HEK293 (cell line): ENCODE measurements at regions not wholly inside any gene's neighbourhood (a gene's known extent, or its start where the extent isn't known, plus 50 kb on each side); places are given as distances from the start of the nearest gene placed in this dataset.

Source experiments
- CTCF ChIA-PET: fragments of 350-600 bp; formaldehyde crosslinking; extraction: SDS; loops from one replicate; lab custom pipeline; 2021; ENCODE audit warnings: antibody characterized with exemption; lab: Yijun Ruan, JAX
- POLR2A ChIA-PET: fragments of 300-600 bp; formaldehyde crosslinking; extraction: SDS; loops from one replicate; lab custom pipeline; 2020; ENCODE audit warnings: antibody characterized with exemption, inconsistent platforms; lab: Yijun Ruan, JAX
- H3K27ac ChIP-seq: fragments of 200-500 bp; sonication (Bioruptor generic); 2 replicates; pipeline ENCODE4 v1.5.1; 2014; ENCODE audit warnings: low read depth, low read length, control low read depth, inconsistent platforms; ENCODE audit errors: extremely low read depth
- H3K36me3 ChIP-seq, 2 experiments: fragments of 200-500 bp in 1 of 2; sonication (Bioruptor generic) in 1 of 2; 1 replicate in 1 of 2; 2 replicates in 1 of 2; pipeline ENCODE4 v1.5.1; 2014 to 2017; ENCODE audit warnings: inconsistent platforms in 2 of 2, low read length in 2 of 2; ENCODE audit not compliant: control insufficient read depth in 2 of 2, insufficient read depth in 1 of 2
- H3K4me1 ChIP-seq: fragments of 200-500 bp; sonication (Bioruptor generic); 2 replicates; pipeline ENCODE4 v1.5.1; 2014; ENCODE audit warnings: mild to moderate bottlenecking, low read length, inconsistent platforms; ENCODE audit not compliant: control insufficient read depth, insufficient read depth
- H3K4me3 ChIP-seq: 2 replicates; pipeline ENCODE4 v1.5.1; 2011; ENCODE audit warnings: low read depth, mild to moderate bottlenecking, control low read depth, low read length, moderate library complexity
- H3K9me3 ChIP-seq: fragments of 200-500 bp; sonication (Bioruptor generic); 2 replicates; pipeline ENCODE4 v1.5.1; 2014; ENCODE audit warnings: low read depth, low read length, inconsistent platforms; ENCODE audit not compliant: control insufficient read depth, insufficient read depth
- HOXA7 ChIP-seq: sonication (generic); formaldehyde crosslinking; IDR thresholded peaks from 2 replicates; pipeline ENCODE4 v1.8.1; 2022; ENCODE audit warnings: missing genetic modification reagents, borderline replicate concordance
- KLF16 ChIP-seq: fragments of 450-650 bp; formaldehyde crosslinking; IDR thresholded peaks from 2 replicates; pipeline ENCODE4 v1.5.1; 2017; ENCODE audit warnings: missing biosample characterization, missing genetic modification characterization
- OVOL3 ChIP-seq: fragments of 450-650 bp; formaldehyde crosslinking; IDR thresholded peaks from 2 replicates; pipeline ENCODE4 v1.5.1; 2016; ENCODE audit warnings: missing biosample characterization, missing genetic modification characterization
- WT1 ChIP-seq: fragments of 450-650 bp; formaldehyde crosslinking; IDR thresholded peaks from 2 replicates; pipeline ENCODE4 v1.5.1; 2016; ENCODE audit warnings: missing biosample characterization, missing genetic modification characterization
- ZNF112 ChIP-seq: fragments of 450-650 bp; formaldehyde crosslinking; IDR thresholded peaks from 2 replicates; pipeline ENCODE4 v1.5.0; 2017; ENCODE audit warnings: missing biosample characterization, missing genetic modification characterization
- ZNF19 ChIP-seq: fragments of 450-650 bp; formaldehyde crosslinking; IDR thresholded peaks from 2 replicates; pipeline ENCODE4; 2016; ENCODE audit warnings: missing biosample characterization, missing genetic modification characterization, low read depth
- ZNF394 ChIP-seq: fragments of 450-650 bp; formaldehyde crosslinking; IDR thresholded peaks from 2 replicates; pipeline ENCODE4 v1.5.1; 2016; ENCODE audit warnings: missing biosample characterization, missing genetic modification characterization, mild to moderate bottlenecking, moderate library complexity, borderline replicate concordance
- ZNF433 ChIP-seq: fragments of 450-650 bp; formaldehyde crosslinking; IDR thresholded peaks from 2 replicates; pipeline ENCODE4 v1.5.1; 2016; ENCODE audit warnings: missing biosample characterization, missing genetic modification characterization, low read depth
- ZNF48 ChIP-seq: fragments of 450-650 bp; formaldehyde crosslinking; IDR thresholded peaks from 2 replicates; pipeline ENCODE4 v1.5.1; 2016; ENCODE audit warnings: missing biosample characterization, missing genetic modification characterization
- ZNF544 ChIP-seq: fragments of 450-650 bp; formaldehyde crosslinking; IDR thresholded peaks from 2 replicates; pipeline ENCODE4 v1.5.0; 2017; ENCODE audit warnings: missing biosample characterization, missing genetic modification characterization
- ZNF548 ChIP-seq: fragments of 450-650 bp; formaldehyde crosslinking; IDR thresholded peaks from 2 replicates; pipeline ENCODE4 v1.5.1; 2016; ENCODE audit warnings: missing biosample characterization, missing genetic modification characterization
- ZNF621 ChIP-seq: fragments of 450-650 bp; formaldehyde crosslinking; IDR thresholded peaks from 2 replicates; pipeline ENCODE4 v1.5.1; 2017; ENCODE audit warnings: missing biosample characterization, missing genetic modification characterization
- ZXDB ChIP-seq: fragments of 450-650 bp; formaldehyde crosslinking; IDR thresholded peaks from 2 replicates; pipeline ENCODE4 v1.5.1; 2016; ENCODE audit warnings: missing biosample characterization, missing genetic modification characterization
- TF ChIP-seq, protein P1 (sequence below): fragments of 450-650 bp; formaldehyde crosslinking; IDR thresholded peaks from 2 replicates; pipeline ENCODE4 v1.5.1; 2017; ENCODE audit warnings: missing biosample characterization, missing genetic modification characterization
- TF ChIP-seq, protein P2 (sequence below): fragments of 450-650 bp; formaldehyde crosslinking; IDR thresholded peaks from 2 replicates; pipeline ENCODE4 v1.5.1; 2016; ENCODE audit warnings: missing biosample characterization, missing genetic modification characterization
- TF ChIP-seq, protein P3 (sequence below): fragments of 450-650 bp; formaldehyde crosslinking; IDR thresholded peaks from 2 replicates; pipeline ENCODE4; 2016; ENCODE audit warnings: missing biosample characterization, missing genetic modification characterization
- TF ChIP-seq, protein P4 (sequence below): fragments of 450-650 bp; formaldehyde crosslinking; IDR thresholded peaks from 2 replicates; pipeline ENCODE4 v1.5.1; 2017; ENCODE audit warnings: missing biosample characterization, missing genetic modification characterization
- TF ChIP-seq, protein P5 (sequence below): fragments of 450-650 bp; formaldehyde crosslinking; IDR thresholded peaks from 2 replicates; pipeline ENCODE4 v1.5.1; 2016; ENCODE audit warnings: missing biosample characterization, missing genetic modification characterization, low read depth
- TF ChIP-seq, protein P6 (sequence below): fragments of 450-650 bp; formaldehyde crosslinking; conservative IDR thresholded peaks from 2 replicates; pipeline ENCODE4 v1.5.1; 2016; ENCODE audit warnings: low read depth, missing biosample characterization, missing genetic modification characterization
- TF ChIP-seq, protein P7 (sequence below): fragments of 450-650 bp; formaldehyde crosslinking; IDR thresholded peaks from 2 replicates; pipeline ENCODE4 v1.5.1; 2016; ENCODE audit warnings: missing biosample characterization, missing genetic modification characterization

DNA sequence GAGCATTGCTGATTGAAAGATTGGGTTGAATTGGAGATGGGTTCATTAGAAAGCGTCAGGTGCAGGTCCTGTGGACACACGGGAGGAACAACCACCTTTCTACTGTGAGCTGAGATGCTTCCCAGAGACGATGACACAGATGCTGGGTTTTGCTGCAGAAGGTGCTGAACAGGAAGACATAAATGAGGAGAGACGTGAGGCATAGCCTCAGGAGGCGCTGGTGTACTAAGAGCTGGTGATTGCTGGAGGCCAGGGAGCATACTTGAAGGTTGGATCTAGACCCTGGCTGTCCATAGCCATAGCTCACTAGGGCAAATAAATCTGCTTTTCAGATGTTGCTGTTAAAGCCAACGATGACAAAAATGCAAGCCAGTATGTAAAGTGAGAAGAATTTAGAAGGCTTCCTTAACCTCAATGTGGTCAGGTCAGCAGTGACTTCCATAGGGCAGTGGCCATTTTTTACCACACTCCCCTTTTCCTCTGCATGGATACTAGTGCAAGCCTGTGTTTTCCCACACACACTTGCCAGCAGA, 153.7 kb downstream of the SOX11 start:
- Histone ChIP-seq H3K36me3 (no peaks in the 10 kb centered on the region), H3K27ac (no peak overlapping the region), H3K4me1 (no peaks in the 10 kb centered on the region), H3K9me3 (no peaks in the 10 kb centered on the region), H3K4me3 (no peak overlapping the region)
- ChIA-PET POLR2A (no interaction called here), CTCF (interaction anchor here (1.0 kb wide), 1 partner anchor 70 kb away, joined by 3 read pairs; no protein-coding TSS in a partner anchor)
- TF ChIP-seq, protein P1, sequence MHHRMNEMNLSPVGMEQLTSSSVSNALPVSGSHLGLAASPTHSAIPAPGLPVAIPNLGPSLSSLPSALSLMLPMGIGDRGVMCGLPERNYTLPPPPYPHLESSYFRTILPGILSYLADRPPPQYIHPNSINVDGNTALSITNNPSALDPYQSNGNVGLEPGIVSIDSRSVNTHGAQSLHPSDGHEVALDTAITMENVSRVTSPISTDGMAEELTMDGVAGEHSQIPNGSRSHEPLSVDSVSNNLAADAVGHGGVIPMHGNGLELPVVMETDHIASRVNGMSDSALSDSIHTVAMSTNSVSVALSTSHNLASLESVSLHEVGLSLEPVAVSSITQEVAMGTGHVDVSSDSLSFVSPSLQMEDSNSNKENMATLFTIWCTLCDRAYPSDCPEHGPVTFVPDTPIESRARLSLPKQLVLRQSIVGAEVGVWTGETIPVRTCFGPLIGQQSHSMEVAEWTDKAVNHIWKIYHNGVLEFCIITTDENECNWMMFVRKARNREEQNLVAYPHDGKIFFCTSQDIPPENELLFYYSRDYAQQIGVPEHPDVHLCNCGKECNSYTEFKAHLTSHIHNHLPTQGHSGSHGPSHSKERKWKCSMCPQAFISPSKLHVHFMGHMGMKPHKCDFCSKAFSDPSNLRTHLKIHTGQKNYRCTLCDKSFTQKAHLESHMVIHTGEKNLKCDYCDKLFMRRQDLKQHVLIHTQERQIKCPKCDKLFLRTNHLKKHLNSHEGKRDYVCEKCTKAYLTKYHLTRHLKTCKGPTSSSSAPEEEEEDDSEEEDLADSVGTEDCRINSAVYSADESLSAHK: no peak
- TF ChIP-seq ZNF19 (tag by site-specific recombination): no peak
- no peak for TF ChIP-seq WT1 (tag by site-specific recombination)
- TF ChIP-seq, protein P2, sequence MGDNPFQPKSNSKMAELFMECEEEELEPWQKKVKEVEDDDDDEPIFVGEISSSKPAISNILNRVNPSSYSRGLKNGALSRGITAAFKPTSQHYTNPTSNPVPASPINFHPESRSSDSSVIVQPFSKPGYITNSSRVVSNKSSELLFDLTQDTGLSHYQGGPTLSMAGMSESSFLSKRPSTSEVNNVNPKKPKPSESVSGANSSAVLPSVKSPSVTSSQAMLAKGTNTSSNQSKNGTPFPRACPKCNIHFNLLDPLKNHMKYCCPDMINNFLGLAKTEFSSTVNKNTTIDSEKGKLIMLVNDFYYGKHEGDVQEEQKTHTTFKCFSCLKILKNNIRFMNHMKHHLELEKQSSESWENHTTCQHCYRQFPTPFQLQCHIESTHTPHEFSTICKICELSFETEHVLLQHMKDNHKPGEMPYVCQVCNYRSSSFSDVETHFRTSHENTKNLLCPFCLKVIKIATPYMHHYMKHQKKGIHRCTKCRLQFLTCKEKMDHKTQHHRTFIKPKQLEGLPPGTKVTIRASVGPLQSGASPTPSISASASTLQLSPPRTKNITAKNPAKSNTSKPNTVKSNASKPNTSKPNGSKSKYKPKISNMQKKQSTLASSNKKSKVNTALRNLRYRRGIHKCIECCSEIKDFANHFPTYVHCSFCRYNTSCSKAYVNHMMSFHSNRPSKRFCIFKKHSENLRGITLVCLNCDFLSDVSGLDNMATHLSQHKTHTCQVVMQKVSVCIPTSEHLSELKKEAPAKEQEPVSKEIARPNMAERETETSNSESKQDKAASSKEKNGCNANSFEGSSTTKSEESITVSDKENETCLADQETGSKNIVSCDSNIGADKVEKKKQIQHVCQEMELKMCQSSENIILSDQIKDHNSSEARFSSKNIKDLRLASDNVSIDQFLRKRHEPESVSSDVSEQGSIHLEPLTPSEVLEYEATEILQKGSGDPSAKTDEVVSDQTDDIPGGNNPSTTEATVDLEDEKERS (tag by site-specific recombination): no peak
- TF ChIP-seq, protein P3, sequence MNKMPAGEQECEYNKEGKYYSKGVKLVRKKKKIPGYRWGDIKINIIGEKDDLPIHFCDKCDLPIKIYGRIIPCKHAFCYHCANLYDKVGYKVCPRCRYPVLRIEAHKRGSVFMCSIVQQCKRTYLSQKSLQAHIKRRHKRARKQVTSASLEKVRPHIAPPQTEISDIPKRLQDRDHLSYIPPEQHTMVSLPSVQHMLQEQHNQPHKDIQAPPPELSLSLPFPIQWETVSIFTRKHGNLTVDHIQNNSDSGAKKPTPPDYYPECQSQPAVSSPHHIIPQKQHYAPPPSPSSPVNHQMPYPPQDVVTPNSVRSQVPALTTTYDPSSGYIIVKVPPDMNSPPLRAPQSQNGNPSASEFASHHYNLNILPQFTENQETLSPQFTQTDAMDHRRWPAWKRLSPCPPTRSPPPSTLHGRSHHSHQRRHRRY (tag by site-specific recombination): no peak
- TF ChIP-seq HOXA7 (CRISPR knock-in tag): no peak
- TF ChIP-seq, protein P4, sequence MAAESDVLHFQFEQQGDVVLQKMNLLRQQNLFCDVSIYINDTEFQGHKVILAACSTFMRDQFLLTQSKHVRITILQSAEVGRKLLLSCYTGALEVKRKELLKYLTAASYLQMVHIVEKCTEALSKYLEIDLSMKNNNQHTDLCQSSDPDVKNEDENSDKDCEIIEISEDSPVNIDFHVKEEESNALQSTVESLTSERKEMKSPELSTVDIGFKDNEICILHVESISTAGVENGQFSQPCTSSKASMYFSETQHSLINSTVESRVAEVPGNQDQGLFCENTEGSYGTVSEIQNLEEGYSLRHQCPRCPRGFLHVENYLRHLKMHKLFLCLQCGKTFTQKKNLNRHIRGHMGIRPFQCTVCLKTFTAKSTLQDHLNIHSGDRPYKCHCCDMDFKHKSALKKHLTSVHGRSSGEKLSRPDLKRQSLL (tag by site-specific recombination): no peak
- TF ChIP-seq ZNF433 (tag by site-specific recombination): no peak
- TF ChIP-seq ZXDB (tag by site-specific recombination): no peak
- TF ChIP-seq ZNF394 (tag by site-specific recombination): no peak
- no peak for TF ChIP-seq ZNF548
- TF ChIP-seq, protein P5, sequence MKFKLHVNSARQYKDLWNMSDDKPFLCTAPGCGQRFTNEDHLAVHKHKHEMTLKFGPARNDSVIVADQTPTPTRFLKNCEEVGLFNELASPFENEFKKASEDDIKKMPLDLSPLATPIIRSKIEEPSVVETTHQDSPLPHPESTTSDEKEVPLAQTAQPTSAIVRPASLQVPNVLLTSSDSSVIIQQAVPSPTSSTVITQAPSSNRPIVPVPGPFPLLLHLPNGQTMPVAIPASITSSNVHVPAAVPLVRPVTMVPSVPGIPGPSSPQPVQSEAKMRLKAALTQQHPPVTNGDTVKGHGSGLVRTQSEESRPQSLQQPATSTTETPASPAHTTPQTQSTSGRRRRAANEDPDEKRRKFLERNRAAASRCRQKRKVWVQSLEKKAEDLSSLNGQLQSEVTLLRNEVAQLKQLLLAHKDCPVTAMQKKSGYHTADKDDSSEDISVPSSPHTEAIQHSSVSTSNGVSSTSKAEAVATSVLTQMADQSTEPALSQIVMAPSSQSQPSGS (tag by site-specific recombination): no peak

DNA sequence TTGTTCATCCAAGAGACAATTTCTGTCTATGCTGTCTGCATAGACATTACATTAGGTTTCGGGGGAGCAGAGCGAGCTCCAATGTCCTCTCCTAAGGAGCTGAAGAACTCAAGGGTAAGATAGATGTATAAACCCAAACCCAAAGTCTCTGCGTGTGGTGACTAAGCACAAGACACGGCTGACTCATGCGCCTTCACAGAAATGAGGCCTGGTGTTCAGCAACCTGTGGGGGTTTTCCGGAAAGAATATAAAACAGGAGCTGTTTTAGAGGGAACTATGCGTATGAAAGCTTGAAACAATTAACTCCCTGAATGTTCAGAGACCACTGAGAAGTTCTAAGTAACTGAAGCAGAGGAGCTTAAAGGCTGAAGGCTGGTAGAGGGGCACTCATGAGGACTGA, 154.7 kb downstream of the SOX11 start:
- Histone ChIP-seq H3K4me3 (no peak overlapping the region), H3K27ac (no peak overlapping the region), H3K9me3 (no peaks in the 10 kb centered on the region), H3K36me3 (no peaks in the 10 kb centered on the region), H3K4me1 (no peaks in the 10 kb centered on the region)
- ChIA-PET POLR2A (no interaction called here), CTCF (no interaction called here)
- TF ChIP-seq ZNF48 (tag by site-specific recombination): no peak
- TF ChIP-seq ZNF544 (tag by site-specific recombination): no peak
- TF ChIP-seq ZNF621 (tag by site-specific recombination): no peak
- TF ChIP-seq OVOL3: no peak
- no peak for TF ChIP-seq KLF16 (tag by site-specific recombination)
- TF ChIP-seq, protein P6, sequence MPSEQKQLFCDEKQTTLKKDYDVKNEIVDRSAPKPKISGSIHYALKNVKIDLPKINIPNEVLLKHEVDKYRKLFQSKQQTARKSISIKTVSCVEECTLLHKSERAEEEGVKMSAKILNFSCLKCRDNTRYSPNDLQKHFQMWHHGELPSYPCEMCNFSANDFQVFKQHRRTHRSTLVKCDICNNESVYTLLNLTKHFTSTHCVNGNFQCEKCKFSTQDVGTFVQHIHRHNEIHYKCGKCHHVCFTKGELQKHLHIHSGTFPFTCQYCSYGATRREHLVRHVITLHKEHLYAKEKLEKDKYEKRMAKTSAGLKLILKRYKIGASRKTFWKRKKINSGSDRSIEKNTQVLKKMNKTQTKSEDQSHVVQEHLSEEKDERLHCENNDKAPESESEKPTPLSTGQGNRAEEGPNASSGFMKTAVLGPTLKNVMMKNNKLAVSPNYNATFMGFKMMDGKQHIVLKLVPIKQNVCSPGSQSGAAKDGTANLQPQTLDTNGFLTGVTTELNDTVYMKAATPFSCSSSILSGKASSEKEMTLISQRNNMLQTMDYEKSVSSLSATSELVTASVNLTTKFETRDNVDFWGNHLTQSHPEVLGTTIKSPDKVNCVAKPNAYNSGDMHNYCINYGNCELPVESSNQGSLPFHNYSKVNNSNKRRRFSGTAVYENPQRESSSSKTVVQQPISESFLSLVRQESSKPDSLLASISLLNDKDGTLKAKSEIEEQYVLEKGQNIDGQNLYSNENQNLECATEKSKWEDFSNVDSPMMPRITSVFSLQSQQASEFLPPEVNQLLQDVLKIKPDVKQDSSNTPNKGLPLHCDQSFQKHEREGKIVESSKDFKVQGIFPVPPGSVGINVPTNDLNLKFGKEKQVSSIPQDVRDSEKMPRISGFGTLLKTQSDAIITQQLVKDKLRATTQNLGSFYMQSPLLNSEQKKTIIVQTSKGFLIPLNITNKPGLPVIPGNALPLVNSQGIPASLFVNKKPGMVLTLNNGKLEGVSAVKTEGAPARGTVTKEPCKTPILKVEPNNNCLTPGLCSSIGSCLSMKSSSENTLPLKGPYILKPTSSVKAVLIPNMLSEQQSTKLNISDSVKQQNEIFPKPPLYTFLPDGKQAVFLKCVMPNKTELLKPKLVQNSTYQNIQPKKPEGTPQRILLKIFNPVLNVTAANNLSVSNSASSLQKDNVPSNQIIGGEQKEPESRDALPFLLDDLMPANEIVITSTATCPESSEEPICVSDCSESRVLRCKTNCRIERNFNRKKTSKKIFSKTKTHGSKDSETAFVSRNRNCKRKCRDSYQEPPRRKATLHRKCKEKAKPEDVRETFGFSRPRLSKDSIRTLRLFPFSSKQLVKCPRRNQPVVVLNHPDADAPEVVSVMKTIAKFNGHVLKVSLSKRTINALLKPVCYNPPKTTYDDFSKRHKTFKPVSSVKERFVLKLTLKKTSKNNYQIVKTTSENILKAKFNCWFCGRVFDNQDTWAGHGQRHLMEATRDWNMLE (tag by site-specific recombination): no peak
- TF ChIP-seq, protein P7, sequence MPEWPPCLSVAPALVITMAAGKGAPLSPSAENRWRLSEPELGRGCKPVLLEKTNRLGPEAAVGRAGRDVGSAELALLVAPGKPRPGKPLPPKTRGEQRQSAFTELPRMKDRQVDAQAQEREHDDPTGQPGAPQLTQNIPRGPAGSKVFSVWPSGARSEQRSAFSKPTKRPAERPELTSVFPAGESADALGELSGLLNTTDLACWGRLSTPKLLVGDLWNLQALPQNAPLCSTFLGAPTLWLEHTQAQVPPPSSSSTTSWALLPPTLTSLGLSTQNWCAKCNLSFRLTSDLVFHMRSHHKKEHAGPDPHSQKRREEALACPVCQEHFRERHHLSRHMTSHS: no peak
- TF ChIP-seq ZNF112 (tag by site-specific recombination): no peak
